Panc1 (cell line): ENCODE measurements at regions not wholly inside any gene's neighbourhood (a gene's known extent, or its start where the extent isn't known, plus 50 kb on each side); places are given as distances from the start of the nearest gene placed in this dataset.

ENCODE experiments used
- ATAC-seq: fragments of 200-7000 bp; cut with Tn5 transposase; 2 replicates; pipeline ENCODE4 v1.9.1; 2020; ENCODE audit warnings: mild to moderate bottlenecking, moderate library complexity
- BruUV-seq: library from RNA; stranded (reverse); fragments of 400-500 nt; replicated peaks from 2 replicates; lab custom pipeline; 2021; lab: Mats Ljungman, UMichigan
- CTCF ChIA-PET: fragments of 300-600 bp; sonication (Branson Sonifier 250); formaldehyde crosslinking; loops from one replicate; lab custom pipeline; 2022; ENCODE audit warnings: antibody characterized with exemption; lab: Charles Lee
- POLR2A ChIA-PET: fragments of 300-600 bp; sonication (Branson Sonifier 250); formaldehyde crosslinking; loops from one replicate; lab custom pipeline; 2022; ENCODE audit warnings: antibody characterized with exemption; lab: Charles Lee
- DNase-seq: peaks from one replicate; pipeline ENCODE4 v3.0.0-alpha.2; 2010; ENCODE audit warnings: low read depth, low spot score
- H3K27ac ChIP-seq: 2 replicates; pipeline ENCODE4 v1.5.1; 2011; ENCODE audit warnings: mild to moderate bottlenecking, low read length, inconsistent platforms
- H3K27me3 ChIP-seq: fragments of 200-500 bp; sonication (Bioruptor generic); 2 replicates; pipeline ENCODE4 v1.6.0; 2014; ENCODE audit warnings: low read length, inconsistent platforms; ENCODE audit not compliant: control insufficient read depth, insufficient read depth
- H3K36me3 ChIP-seq: fragments of 200-500 bp; sonication (Bioruptor generic); 2 replicates; pipeline ENCODE4 v1.5.1; 2014; ENCODE audit warnings: inconsistent platforms, mild to moderate bottlenecking, low read length, moderate library complexity; ENCODE audit not compliant: control insufficient read depth, insufficient read depth
- H3K4me1 ChIP-seq: 2 replicates; pipeline ENCODE4 v1.5.1; 2011; ENCODE audit warnings: inconsistent platforms, mild to moderate bottlenecking, low read length, moderate library complexity; ENCODE audit not compliant: control insufficient read depth, insufficient read depth
- H3K4me3 ChIP-seq, 2 experiments: 2 replicates each; pipeline ENCODE4 v1.5.1; 2011 to 2012; ENCODE audit warnings: low read depth in 2 of 2, low read length in 2 of 2, mild to moderate bottlenecking in 2 of 2, inconsistent platforms in 1 of 2, moderate library complexity in 1 of 2
- H3K9me3 ChIP-seq: fragments of 200-500 bp; sonication (Bioruptor generic); 2 replicates; pipeline ENCODE4 v1.5.1; 2014; ENCODE audit warnings: low read depth, mild to moderate bottlenecking, inconsistent platforms, low read length, moderate library complexity; ENCODE audit not compliant: control insufficient read depth, insufficient read depth
- CTCF ChIP-seq: fragments of 450-650 bp; IDR thresholded peaks from 2 replicates; pipeline ENCODE4 v1.5.1; 2017; ENCODE audit warnings: mild to moderate bottlenecking
- POLR2AphosphoS5 ChIP-seq: IDR thresholded peaks from 2 replicates; pipeline ENCODE4 v1.6.1; 2012; ENCODE audit warnings: mild to moderate bottlenecking, low read depth, low read length, moderate library complexity
- REST ChIP-seq, 2 experiments: IDR thresholded peaks; 2 replicates each; pipeline ENCODE4 v1.6.1; 2011 to 2012; ENCODE audit warnings: low read depth in 2 of 2, control low read depth in 1 of 2, low read length in 1 of 2, mild to moderate bottlenecking in 1 of 2, moderate library complexity in 1 of 2; ENCODE audit not compliant: insufficient read depth in 1 of 2
- SIN3A ChIP-seq: IDR thresholded peaks from 2 replicates; pipeline ENCODE4 v1.6.1; 2012; ENCODE audit warnings: low read depth, mild to moderate bottlenecking, low read length, moderate library complexity, borderline replicate concordance; ENCODE audit not compliant: insufficient read depth
- TCF7L2 ChIP-seq: IDR thresholded peaks from 2 replicates; pipeline ENCODE4 v1.6.1; 2011; ENCODE audit warnings: mild to moderate bottlenecking, low read depth, low read length, inconsistent platforms
- in situ Hi-C: cut with HindIII; loops from 2 replicates; pipeline ENCODE4 v1.10.0; 2016; ENCODE audit warnings: low sequenced_read_pairs, low pct_unique_long_range_greater_than_20kb
- intact Hi-C: fragments of 100-400 bp; cut with micrococcal nuclease; formaldehyde crosslinking; loops from one replicate; pipeline ENCODE4 v1.10.0; 2022; ENCODE audit not compliant: unreplicated experiment

GRCh38 chr5:10090074-10090473 lies 159.6 kb downstream of the ATPSCKMT start:
- no peaks in the 10 kb centered on the region for H3K9me3 ChIP-seq
- BruUV-seq = no TSS peak
- H3K27ac ChIP-seq = no peak overlapping the region
- in situ Hi-C loops = no loop called here
- ChIA-PET CTCF (no interaction called here), POLR2A (no interaction called here)
- no peak for DNase-seq
- no peaks in the 10 kb centered on the region for H3K4me1 ChIP-seq
- intact Hi-C loops = no loop called here
- no peak overlapping the region for H3K4me3 ChIP-seq
- H3K27me3 ChIP-seq = no peaks in the 10 kb centered on the region
- H3K36me3 ChIP-seq = no peaks in the 10 kb centered on the region
- ATAC-seq = no peak
- TF ChIP-seq SIN3A = no peak
- TF ChIP-seq POLR2AphosphoS5 = no peak
- no peak for TF ChIP-seq TCF7L2

GRCh38 chr5:10085185-10085584 lies 164.5 kb downstream of the ATPSCKMT start:
- intact Hi-C loops = no loop called here
- ATAC-seq = no peak
- CTCF ChIA-PET = no interaction called here
- no peak for TF ChIP-seq POLR2AphosphoS5
- no peak for DNase-seq
- H3K27ac ChIP-seq = no peak overlapping the region
- no peaks in the 10 kb centered on the region for H3K27me3 ChIP-seq
- H3K9me3 ChIP-seq = no peaks in the 10 kb centered on the region
- POLR2A ChIA-PET = no interaction called here
- in situ Hi-C loops = no loop called here
- H3K36me3 ChIP-seq = no peaks in the 10 kb centered on the region
- H3K4me3 ChIP-seq = no peak overlapping the region
- BruUV-seq = no TSS peak
- no peaks in the 10 kb centered on the region for H3K4me1 ChIP-seq

GRCh38 chr5:10081584-10081983 lies 168.1 kb downstream of the ATPSCKMT start:
- intact Hi-C loops (no loop called here), in situ Hi-C loops (no loop called here)
- no peak overlapping the region for H3K27ac ChIP-seq
- DNase-seq = no peak
- ATAC-seq = no peak
- no peaks in the 10 kb centered on the region for H3K9me3 ChIP-seq
- ChIA-PET POLR2A (no interaction called here), CTCF (no interaction called here)
- TF ChIP-seq REST (IDR thresholded peaks at IDR 0.05; ENCODE audit: insufficient read depth in 1 of 2, low read depth in 2 of 2, low read length in 1 of 2) = no peak
- no peak for TF ChIP-seq CTCF
- TF ChIP-seq SIN3A = no peak
- no peak for TF ChIP-seq POLR2AphosphoS5
- no TSS peak for BruUV-seq
- no peaks in the 10 kb centered on the region for H3K4me1 ChIP-seq
- no peaks in the 10 kb centered on the region; the same call in 1 of the 2 replicates for H3K27me3 ChIP-seq
- H3K4me3 ChIP-seq = no peak overlapping the region
- H3K36me3 ChIP-seq = no peaks in the 10 kb centered on the region
